Lower leg skin (tissue), 4 donors: ENCODE measurements at regions not wholly inside any gene's neighbourhood (a gene's known extent, or its start where the extent isn't known, plus 50 kb on each side); places are given as distances from the start of the nearest gene placed in this dataset.

Experiments
- DNase-seq, 2 donors: peaks; one replicate each; pipeline ENCODE4 v3.0.0-alpha.2; 2019; ENCODE audit warnings: low spot score in 2 of 2
- H3K4me3 ChIP-seq: fragments of 200-600 bp; sonication (generic); 2 replicates; pipeline ENCODE4 v1.5.1; 2017; ENCODE audit warnings: mild to moderate bottlenecking, low read depth; ENCODE audit not compliant: poor library complexity, severe bottlenecking
- CTCF ChIP-seq, 3 donors: fragments of 450-650 bp; IDR thresholded peaks; one replicate each; pipeline ENCODE4 v1.5.1; 2016; ENCODE audit warnings: antibody characterized with exemption in 3 of 3, mild to moderate bottlenecking in 3 of 3, moderate library complexity in 2 of 3
- POLR2A ChIP-seq, 2 donors: fragments of 450-650 bp; IDR thresholded peaks; one replicate each; pipeline ENCODE4 v1.6.1; 2016 to 2017; ENCODE audit warnings: antibody characterized with exemption in 2 of 2, mild to moderate bottlenecking in 1 of 2, moderate library complexity in 1 of 2
- WGBS, 2 donors: methylation state at CpG; one replicate each; pipeline ENCODE4 v1.1.5; 2018; 5-methylcytosine and 5-hydroxymethylcytosine counted together
- intact Hi-C: fragments of 100-400 bp; cut with DNase I; formaldehyde crosslinking; loops from one replicate; pipeline ENCODE4 v1.15.0; 2023; ENCODE audit warnings: low total_unique reads

- intact Hi-C loops = no loop called here
- WGBS, 2 donors = 85 to 91% methylated on average over 9 of the region's 9 CpGs
- no peak for DNase-seq
- no peak overlapping the region for H3K4me3 ChIP-seq
- TF ChIP-seq POLR2A (IDR thresholded peaks at IDR 0.05) = no peak
- TF ChIP-seq CTCF (IDR thresholded peaks at IDR 0.05) = no peak
Measured at GRCh38 chr9:13587571-13587970, 308.1 kb upstream of the MPDZ start.

GRCh38 chr9:13586587-13587374 lies 307.3 kb upstream of the MPDZ start:
- no peak for DNase-seq
- TF ChIP-seq CTCF (IDR thresholded peaks at IDR 0.05) (no peak), POLR2A (IDR thresholded peaks at IDR 0.05) (no peak)
- WGBS, 2 donors = 58 to 66% methylated on average over 7 of the region's 7 CpGs
- intact Hi-C loops = no loop called here
- no peak overlapping the region for H3K4me3 ChIP-seq

GRCh38 chr9:13580760-13581159 lies 301.3 kb upstream of the MPDZ start:
- no peak overlapping the region for H3K4me3 ChIP-seq
- intact Hi-C loops = no loop called here
- DNase-seq = no peak
- TF ChIP-seq CTCF (IDR thresholded peaks at IDR 0.05) (no peak), POLR2A (IDR thresholded peaks at IDR 0.05) (no peak)
- 89 to 95% methylated on average over 5 of the region's 5 CpGs for WGBS, 2 donors

GRCh38 chr9:13580131-13580530 lies 300.6 kb upstream of the MPDZ start:
- 81 to 83% methylated on average over 3 of the region's 3 CpGs for WGBS, 2 donors
- no peak for DNase-seq
- TF ChIP-seq CTCF (IDR thresholded peaks at IDR 0.05) (no peak), POLR2A (IDR thresholded peaks at IDR 0.05) (no peak)
- H3K4me3 ChIP-seq = no peak overlapping the region
- intact Hi-C loops = no loop called here

DNA sequence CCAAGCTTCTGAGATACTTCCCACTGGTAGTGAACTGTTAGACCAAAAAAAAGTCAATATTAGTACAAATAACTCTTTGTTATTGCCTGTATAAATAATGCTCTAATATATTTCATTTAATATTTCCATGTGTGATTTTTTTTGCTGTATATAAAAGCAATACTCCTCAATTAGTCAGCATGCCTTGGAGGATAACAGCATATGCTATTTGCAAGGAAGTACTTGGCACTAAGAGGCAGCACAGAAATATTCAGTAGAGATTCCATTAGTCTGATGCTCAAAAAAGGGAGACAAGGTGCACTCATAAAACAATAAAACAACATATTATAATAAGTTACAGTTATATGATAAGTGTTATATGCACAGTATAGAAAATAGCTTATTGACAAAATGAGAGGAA lies 296.6 kb upstream of the MPDZ start:
- DNase-seq = no peak
- H3K4me3 ChIP-seq = no peak overlapping the region
- intact Hi-C loops = no loop called here
- no peak for TF ChIP-seq POLR2A (IDR thresholded peaks at IDR 0.05)
- TF ChIP-seq CTCF (IDR thresholded peaks at IDR 0.05) = no peak

DNA sequence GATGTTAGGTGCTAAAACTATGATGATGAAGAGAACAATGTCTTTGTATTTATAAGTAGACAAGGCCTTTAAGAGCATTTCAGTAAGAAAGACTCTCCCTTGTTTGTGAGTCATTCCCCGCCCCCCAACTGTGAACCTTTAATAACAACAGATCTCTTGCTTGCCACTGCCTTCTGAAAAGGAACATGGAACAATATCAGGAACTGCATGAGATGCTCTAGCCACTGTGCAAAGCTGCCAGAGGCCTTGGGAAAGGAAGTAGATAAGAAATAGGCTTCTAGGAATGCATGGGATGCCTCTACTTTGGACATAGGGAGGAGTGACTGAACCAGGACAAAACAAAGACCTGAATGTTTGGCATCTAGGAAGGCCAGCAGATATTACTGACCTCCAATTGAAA lies 296.1 kb upstream of the MPDZ start:
- intact Hi-C loops = no loop called here
- no peak overlapping the region for H3K4me3 ChIP-seq
- WGBS, 2 donors = 79 to 82% methylated on average over 1 of the region's 1 CpG

More for the DNA sequence above, 296.1 kb upstream of the MPDZ start:
- no peak for DNase-seq
- TF ChIP-seq CTCF (IDR thresholded peaks at IDR 0.05) = no peak
- no peak for TF ChIP-seq POLR2A (IDR thresholded peaks at IDR 0.05)
